GM12878 (cell line): ENCODE measurements at regions not wholly inside any gene's neighbourhood (a gene's known extent, or its start where the extent isn't known, plus 50 kb on each side); places are given as distances from the start of the nearest gene placed in this dataset.

Source experiments
- ATAC-seq: fragments of 200-7000 bp; cut with Tn5 transposase; 3 replicates; pipeline ENCODE4 v1.9.1; 2020; ENCODE audit warnings: mild to moderate bottlenecking, moderate library complexity
- BruUV-seq: library from RNA; stranded (reverse); fragments of 400-500 nt; replicated peaks from 2 replicates; lab custom pipeline; 2021; lab: Mats Ljungman, UMichigan
- CTCF ChIA-PET: fragments of 300-600 bp; sonication (Branson Sonifier 250); formaldehyde crosslinking; extraction: SDS; loops from one replicate; lab custom pipeline; 2021; ENCODE audit warnings: inconsistent platforms; lab: Yijun Ruan, JAX
- POLR2A ChIA-PET: fragments of 350-600 bp; formaldehyde crosslinking; extraction: SDS; loops from one replicate; lab custom pipeline; 2021; ENCODE audit warnings: inconsistent platforms; lab: Charles Lee
- RAD21 ChIA-PET: fragments of 300-600 bp; sonication (Branson Sonifier 250); formaldehyde crosslinking; loops from one replicate; lab custom pipeline; 2023; ENCODE audit warnings: antibody characterized with exemption; ENCODE audit not compliant: unreplicated experiment; lab: Charles Lee
- SMC1A ChIA-PET: fragments of 300-600 bp; sonication (Branson Sonifier 250); formaldehyde crosslinking; loops from one replicate; lab custom pipeline; 2023; ENCODE audit not compliant: unreplicated experiment, uncharacterized antibody; lab: Charles Lee
- DNase-seq: peaks from one replicate; pipeline ENCODE4 v3.0.0-alpha.2; 2011; ENCODE audit warnings: low read depth, low spot score
- FAIRE-seq: peaks from 3 replicates; lab custom pipeline; 2011; peaks lifted over from hg19 to GRCh38; lab: Jason Lieb, UNC
- H2AFZ ChIP-seq: 2 replicates; pipeline ENCODE4 v1.6.0; 2011; ENCODE audit warnings: low read depth, low read length, control low read depth; ENCODE audit not compliant: control insufficient read depth
- H3K27ac ChIP-seq: 2 replicates; pipeline ENCODE4 v1.5.1; 2011; ENCODE audit warnings: control low read depth; ENCODE audit not compliant: control insufficient read depth, insufficient read depth
- H3K27me3 ChIP-seq, 2 experiments: replicated peaks in 1 of 2; 2 replicates each; pipeline versions ENCODE4 v1.6.0 to v1.6.1; 2011; ENCODE audit warnings: low read length in 1 of 2; ENCODE audit not compliant: control insufficient read depth in 2 of 2, insufficient read depth in 2 of 2
- H3K36me3 ChIP-seq, 2 experiments: 2 replicates each; pipeline ENCODE4 v1.5.1; 2011; ENCODE audit warnings: low read length in 1 of 2; ENCODE audit not compliant: control insufficient read depth in 2 of 2, insufficient read depth in 2 of 2
- H3K4me1 ChIP-seq: 2 replicates; pipeline ENCODE4 v1.6.1; 2011; ENCODE audit warnings: mild to moderate bottlenecking, low read length, moderate library complexity, mixed read lengths; ENCODE audit not compliant: control insufficient read depth, insufficient read depth
- H3K4me2 ChIP-seq: 2 replicates; pipeline ENCODE4 v1.6.0; 2011; ENCODE audit warnings: control low read depth; ENCODE audit not compliant: control insufficient read depth, insufficient read depth
- H3K4me3 ChIP-seq: fragments of 200-600 bp; sonication (generic); 2 replicates; pipeline ENCODE4 v1.5.1; 2016
- H3K79me2 ChIP-seq: 2 replicates; pipeline ENCODE4 v1.6.0; 2011; ENCODE audit warnings: low read length; ENCODE audit not compliant: control insufficient read depth, insufficient read depth
- H3K9ac ChIP-seq: 2 replicates; pipeline ENCODE4 v1.8.0; 2011; ENCODE audit warnings: low read length, control low read depth, mixed read lengths; ENCODE audit not compliant: control insufficient read depth, insufficient read depth
- H3K9me3 ChIP-seq: replicated peaks from 3 replicates; pipeline ENCODE4 v1.5.1; 2011; ENCODE audit warnings: mild to moderate bottlenecking, low read length; ENCODE audit not compliant: control insufficient read depth, insufficient read depth
- H4K20me1 ChIP-seq: 2 replicates; pipeline ENCODE4 v1.6.0; 2011; ENCODE audit not compliant: control insufficient read depth, insufficient read depth
- MTA2 ChIP-seq: fragments of 450-650 bp; IDR thresholded peaks from 2 replicates; pipeline ENCODE4 v1.6.1; 2016; ENCODE audit warnings: low read depth, mild to moderate bottlenecking, moderate library complexity
- RAD51 ChIP-seq: fragments of 450-650 bp; IDR thresholded peaks from 2 replicates; pipeline ENCODE4 v1.6.1; 2016; ENCODE audit warnings: moderate library complexity, mild to moderate bottlenecking, inconsistent platforms
- SP1 ChIP-seq: IDR thresholded peaks from one replicate; pipeline ENCODE4 v1.6.1; 2011; ENCODE audit warnings: low read depth, low read length
- STAT1 ChIP-seq: fragments of 450-650 bp; conservative IDR thresholded peaks from 2 replicates; pipeline ENCODE4 v1.6.1; 2014; ENCODE audit warnings: antibody characterized with exemption, mild to moderate bottlenecking
- WGBS: methylation state at CpG from one replicate; pipeline ENCODE4 v1.1.6; 2016; ENCODE audit warnings: low lambda C conversion rate; ENCODE audit not compliant: insufficient replicate concordance, insufficient coverage; ENCODE audit errors: missing lambda C conversion rate; 5-methylcytosine and 5-hydroxymethylcytosine counted together
- in situ Hi-C: fragments of 300-500 bp; cut with MboI; formaldehyde crosslinking; loops from 9 replicates; pipeline ENCODE4 v1.14.3; 2018; ENCODE audit warnings: mixed read lengths
- intact Hi-C: fragments of 100-400 bp; cut with micrococcal nuclease; formaldehyde crosslinking; loops from one replicate; pipeline ENCODE4 v1.14.2; 2022; ENCODE audit not compliant: unreplicated experiment
- TF ChIP-seq, protein P1 (sequence below): IDR thresholded peaks from 2 replicates; pipeline ENCODE4 v1.6.1; 2012; ENCODE audit warnings: low read length, inconsistent platforms
- TF ChIP-seq, protein P2 (sequence below): fragments of 450-650 bp; IDR thresholded peaks from 2 replicates; pipeline ENCODE4 v1.6.1; 2017; ENCODE audit warnings: low read depth, mild to moderate bottlenecking, moderate library complexity
- TF ChIP-seq, protein P3 (sequence below): fragments of 450-650 bp; IDR thresholded peaks from 2 replicates; pipeline ENCODE4 v1.6.1; 2014; ENCODE audit warnings: mild to moderate bottlenecking

DNA sequence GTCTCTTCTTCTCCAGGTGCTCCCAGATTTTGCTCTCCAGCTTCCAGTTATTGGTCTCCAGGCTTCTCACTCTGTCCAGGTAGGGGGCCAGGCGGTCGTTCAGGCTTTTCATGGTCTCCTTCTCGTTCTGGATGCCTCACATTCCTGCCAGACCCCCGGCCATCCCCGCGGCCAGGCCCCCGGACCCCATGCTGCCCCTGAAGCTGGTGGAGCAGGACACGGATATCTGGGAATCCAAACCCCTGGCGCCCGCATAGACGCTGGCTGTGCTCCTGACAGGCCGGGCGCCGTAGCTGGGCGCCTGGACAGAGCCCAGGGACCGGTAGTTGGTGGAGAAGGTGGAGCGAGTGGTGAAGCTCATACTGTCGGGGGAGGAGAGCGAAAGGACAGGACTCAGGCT lies 534.4 kb upstream of the TLE4 start:
- ATAC-seq (no peak), DNase-seq (no peak), FAIRE-seq (no peak)
- Histone ChIP-seq H3K4me2 (no peak overlapping the region), H3K9me3 (no peaks in the 10 kb centered on the region; the same call in 2 of the 3 replicates), H3K4me1 (no peaks in the 10 kb centered on the region), H3K27me3 (no peaks in the 10 kb centered on the region), H2AFZ (no peak overlapping the region), H3K36me3 (no peaks in the 10 kb centered on the region), H4K20me1 (no peaks in the 10 kb centered on the region), H3K27ac (no peak overlapping the region), H3K4me3 (no peak overlapping the region), H3K9ac (no peak overlapping the region), H3K79me2 (no peaks in the 10 kb centered on the region)
- WGBS: 60% methylated on average over 19 of the region's 19 CpGs
- BruUV-seq: no TSS peak
- TF ChIP-seq STAT1 (no peak), SP1 (no peak), RAD51 (no peak), MTA2 (no peak)
- TF ChIP-seq, protein P1, sequence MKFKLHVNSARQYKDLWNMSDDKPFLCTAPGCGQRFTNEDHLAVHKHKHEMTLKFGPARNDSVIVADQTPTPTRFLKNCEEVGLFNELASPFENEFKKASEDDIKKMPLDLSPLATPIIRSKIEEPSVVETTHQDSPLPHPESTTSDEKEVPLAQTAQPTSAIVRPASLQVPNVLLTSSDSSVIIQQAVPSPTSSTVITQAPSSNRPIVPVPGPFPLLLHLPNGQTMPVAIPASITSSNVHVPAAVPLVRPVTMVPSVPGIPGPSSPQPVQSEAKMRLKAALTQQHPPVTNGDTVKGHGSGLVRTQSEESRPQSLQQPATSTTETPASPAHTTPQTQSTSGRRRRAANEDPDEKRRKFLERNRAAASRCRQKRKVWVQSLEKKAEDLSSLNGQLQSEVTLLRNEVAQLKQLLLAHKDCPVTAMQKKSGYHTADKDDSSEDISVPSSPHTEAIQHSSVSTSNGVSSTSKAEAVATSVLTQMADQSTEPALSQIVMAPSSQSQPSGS: no peak
- TF ChIP-seq, protein P2, sequence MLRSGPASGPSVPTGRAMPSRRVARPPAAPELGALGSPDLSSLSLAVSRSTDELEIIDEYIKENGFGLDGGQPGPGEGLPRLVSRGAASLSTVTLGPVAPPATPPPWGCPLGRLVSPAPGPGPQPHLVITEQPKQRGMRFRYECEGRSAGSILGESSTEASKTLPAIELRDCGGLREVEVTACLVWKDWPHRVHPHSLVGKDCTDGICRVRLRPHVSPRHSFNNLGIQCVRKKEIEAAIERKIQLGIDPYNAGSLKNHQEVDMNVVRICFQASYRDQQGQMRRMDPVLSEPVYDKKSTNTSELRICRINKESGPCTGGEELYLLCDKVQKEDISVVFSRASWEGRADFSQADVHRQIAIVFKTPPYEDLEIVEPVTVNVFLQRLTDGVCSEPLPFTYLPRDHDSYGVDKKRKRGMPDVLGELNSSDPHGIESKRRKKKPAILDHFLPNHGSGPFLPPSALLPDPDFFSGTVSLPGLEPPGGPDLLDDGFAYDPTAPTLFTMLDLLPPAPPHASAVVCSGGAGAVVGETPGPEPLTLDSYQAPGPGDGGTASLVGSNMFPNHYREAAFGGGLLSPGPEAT: no peak
- TF ChIP-seq, protein P3, sequence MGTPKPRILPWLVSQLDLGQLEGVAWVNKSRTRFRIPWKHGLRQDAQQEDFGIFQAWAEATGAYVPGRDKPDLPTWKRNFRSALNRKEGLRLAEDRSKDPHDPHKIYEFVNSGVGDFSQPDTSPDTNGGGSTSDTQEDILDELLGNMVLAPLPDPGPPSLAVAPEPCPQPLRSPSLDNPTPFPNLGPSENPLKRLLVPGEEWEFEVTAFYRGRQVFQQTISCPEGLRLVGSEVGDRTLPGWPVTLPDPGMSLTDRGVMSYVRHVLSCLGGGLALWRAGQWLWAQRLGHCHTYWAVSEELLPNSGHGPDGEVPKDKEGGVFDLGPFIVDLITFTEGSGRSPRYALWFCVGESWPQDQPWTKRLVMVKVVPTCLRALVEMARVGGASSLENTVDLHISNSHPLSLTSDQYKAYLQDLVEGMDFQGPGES: no peak
- in situ Hi-C loops: no loop called here
- intact Hi-C loops: no loop called here
- ChIA-PET RAD21 (no interaction called here), POLR2A (no interaction called here), CTCF (no interaction called here), SMC1A (no interaction called here)
